CD4-positive, alpha-beta T cell treated with Interleukin-10 for 1 hour (primary cell): ENCODE measurements at regions not wholly inside any gene's neighbourhood (a gene's known extent, or its start where the extent isn't known, plus 50 kb on each side); places are given as distances from the start of the nearest gene placed in this dataset.
"Not testable (repeated sequence)": the region's sequence is repeated elsewhere in the genome, so short reads cannot be mapped to it uniquely, and the experiment has no call there.

Experiments used
- DNase-seq: peaks from one replicate; pipeline ENCODE4 v3.0.0-alpha.2; 2020

DNA sequence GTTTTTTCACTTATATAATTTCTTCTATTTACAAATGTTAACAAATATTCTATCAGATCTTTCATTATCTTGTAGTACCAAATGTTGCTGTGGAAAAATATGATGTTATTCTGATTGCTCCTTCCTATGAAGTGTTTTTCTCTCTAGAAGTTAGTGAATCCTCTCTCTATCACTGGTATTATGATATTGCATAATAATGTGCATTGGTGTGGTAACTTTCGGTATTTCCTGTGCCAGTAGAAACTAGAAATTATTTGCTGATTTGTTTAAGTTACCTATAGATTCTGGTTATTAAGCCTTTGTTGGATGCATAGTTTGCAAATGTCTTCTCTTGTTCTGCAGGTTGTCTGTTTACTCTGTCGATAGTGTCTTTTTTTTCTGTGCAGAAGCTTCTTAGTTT, 342.5 kb downstream of the CENPW start:
- no peak for DNase-seq

DNA sequence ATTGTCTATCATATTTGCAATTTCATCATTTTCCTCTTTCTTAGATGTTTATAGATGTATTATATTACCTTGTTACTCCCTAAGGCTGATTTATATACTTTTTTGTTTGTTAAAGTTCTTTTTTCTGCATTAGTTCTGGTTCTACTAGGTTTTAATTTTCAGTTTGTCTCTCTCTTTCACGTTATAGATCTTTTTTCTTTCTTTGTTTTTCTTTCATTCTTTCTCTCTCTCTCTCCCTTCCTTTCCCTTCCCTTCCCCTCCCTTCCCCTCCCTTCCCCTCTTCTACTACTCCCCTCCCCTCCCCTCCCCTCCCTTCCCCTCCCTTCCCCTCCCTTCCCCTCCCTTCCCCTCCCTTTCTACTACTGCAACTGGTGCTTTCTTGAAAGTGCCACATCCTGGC, 345.3 kb downstream of the CENPW start:
- no peak for DNase-seq

DNA sequence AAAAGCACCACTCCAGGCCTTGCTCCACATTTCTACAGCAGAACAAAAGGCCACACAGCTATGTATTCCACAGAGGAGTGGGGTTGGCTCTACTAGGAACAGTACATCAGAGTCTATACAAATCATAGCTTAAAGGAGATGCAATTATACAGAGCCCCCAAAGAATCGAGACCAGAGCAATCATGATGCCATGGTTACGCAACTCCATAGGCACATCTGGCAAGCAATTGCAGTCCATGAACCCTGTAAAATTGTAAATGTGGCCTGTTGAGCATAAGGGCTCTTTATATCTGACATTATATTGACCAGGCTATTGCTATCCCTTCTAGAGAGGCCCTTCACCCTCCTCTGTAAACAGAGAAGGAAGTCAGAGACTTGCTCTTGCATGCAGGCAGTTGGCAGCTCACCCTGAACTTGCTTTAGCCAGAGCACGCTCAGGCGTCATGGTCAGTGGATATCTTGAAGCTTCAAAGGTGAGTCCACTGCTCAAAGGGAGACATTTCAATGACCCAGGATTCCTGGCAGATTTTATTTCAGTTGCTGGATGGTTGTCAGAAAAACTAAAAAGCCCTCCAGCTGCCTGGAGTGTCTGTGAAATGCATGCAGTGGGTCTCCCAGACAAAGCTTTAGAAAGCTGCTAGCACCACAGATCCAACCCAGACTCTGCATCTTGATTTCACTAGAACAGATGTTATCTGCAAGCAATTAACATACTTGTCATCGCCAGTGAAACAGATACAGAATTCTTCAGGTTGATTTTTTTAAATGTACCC, 357.2 kb downstream of the CENPW start:
- DNase-seq: no peak

DNA sequence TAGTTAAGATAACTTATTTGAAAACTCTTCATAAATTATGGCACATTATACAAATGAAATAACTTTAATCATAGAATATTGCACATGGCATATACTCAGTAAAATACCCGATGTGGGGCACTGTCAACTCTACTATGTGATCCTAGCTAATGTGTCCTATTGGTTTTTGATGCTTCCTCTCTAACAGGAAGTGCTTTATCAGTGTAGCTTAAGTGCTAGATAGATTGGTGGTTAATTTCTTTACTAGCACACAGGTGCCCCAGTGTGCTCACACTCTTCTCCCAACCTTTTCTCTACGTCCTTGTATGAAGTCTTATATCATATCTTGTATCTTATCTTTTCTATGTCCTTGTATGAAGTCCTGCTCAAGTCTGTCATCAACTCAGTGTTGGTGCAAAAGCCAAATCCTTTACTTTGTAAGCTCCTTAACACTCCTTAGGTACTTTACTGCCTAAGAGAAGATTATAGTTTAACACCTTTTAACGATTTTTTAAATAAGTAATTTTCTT, 358.9 kb downstream of the CENPW start:
- DNase-seq: no peak

DNA sequence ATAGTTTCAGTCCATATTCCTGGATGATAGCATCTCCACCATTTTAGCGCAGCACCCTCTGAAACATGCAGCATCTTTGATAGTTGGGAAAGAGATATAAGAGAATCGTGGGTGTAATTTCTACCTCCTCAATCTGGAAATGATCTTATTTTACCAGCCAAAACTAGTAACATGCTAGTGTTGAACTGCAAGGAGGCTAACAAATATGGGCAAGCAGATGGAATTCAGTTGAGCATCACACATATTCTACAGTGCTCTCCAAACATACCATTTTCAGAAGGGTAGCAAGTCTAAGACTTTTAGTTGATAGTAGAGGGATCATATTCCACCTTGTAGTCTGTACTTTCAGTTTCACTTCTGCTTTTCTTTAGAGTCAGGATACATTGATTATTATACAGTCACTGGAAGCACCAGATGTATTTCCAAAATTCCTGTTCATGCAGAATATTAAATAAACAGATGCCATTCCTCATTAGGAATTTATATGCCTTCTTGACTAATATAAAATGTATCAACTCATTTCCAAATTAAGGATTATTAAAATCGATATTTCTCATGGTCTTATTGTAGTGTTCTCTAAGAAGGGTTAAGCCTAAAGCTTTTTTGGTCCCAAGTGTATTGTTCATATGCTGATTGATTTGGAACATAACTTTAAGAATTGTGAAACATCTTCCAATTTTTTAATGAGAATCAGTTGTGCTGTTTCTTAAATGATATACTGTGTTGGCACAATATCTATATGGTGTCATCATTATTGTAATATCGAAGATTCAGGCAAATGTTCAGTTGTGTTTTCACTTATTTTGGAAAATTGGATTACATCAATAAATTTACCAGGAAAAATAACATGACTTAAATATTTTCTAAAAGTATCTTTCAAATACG, 362.0 kb downstream of the CENPW start:
- no peak for DNase-seq

DNA sequence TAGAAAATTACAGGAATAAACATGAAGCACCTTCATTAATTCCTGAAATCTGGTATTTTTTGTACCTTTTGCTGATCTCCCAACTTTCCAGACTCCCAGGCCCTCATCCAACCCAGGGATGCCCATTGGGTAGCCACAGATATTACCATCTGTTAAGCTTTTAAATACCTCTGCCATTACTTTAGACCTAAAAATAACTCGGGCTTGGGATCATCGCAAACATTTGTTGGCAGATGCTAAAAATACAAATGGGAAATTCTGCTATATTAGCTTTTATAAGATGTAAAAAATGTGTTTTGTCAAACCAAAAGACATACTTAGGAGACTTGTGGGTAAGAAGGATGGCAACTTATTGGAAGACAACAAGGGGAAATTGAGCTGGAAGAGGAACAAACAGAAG, 376.1 kb downstream of the CENPW start:
- no peak for DNase-seq

DNA sequence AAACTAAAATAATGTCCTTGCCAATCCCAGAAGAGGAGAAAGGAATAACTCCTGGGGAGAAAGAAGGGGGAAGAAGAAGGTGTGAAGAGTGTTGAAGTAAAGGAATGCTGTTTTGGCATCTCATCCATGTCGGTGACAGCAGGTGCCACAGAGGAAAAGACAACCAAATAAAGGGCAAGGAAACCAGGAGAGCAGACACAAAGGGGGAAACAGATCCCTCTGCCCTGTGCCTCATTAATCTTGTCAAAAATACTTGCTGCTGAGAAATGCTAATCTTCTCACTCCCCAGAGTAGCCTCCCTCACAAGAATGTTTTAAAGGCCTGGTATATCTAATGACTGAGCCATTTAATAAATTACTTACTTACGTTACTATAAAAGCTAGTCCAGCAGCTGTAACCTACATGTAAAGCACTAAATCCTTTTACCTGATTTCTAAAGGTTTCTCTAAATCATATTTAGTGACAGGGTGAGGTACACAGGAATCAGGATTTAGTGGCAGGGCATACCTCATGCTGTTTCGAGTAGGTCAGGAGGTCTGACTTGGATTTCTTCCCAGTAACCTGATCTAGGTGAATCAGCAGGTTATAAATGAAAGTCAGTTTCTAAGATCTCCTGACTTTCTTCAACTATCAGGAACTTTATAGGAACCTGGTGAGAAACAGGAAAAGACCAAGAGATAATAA, 377.1 kb downstream of the CENPW start:
- DNase-seq: no peak

DNA sequence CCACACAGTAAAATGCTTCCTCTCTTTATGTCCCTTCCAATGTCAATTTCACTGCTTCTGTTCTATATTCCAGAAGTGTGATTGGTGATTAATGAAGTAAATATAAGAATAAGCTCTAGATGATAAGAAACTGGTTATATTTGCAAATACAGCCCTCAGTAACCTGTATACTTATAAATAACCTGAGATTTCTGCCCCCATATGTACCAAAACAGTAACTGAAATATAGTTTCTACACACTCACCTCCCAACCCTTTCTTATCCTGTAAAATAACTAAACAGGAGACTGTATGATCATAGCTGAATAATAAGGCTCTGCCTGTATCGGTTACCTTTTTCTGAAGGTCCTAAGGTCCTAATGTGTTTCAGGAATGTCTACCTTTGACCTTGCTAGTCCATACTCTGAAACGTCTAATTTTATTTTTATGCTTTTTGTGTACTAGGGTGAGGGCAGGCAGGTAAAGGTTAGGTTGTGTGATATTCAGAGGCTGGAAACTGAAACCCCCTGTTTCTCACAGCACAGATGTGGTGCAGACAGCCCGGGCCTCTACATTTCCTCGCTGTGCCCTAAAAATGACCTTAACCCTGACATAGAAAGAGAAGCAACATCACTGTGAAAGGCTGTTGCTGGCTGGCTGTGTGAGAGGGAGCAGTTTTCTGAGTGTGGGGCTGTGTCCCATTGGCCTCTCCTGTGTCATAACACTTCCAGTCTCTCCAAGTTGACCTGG, 378.8 kb downstream of the CENPW start:
- DNase-seq: no peak

DNA sequence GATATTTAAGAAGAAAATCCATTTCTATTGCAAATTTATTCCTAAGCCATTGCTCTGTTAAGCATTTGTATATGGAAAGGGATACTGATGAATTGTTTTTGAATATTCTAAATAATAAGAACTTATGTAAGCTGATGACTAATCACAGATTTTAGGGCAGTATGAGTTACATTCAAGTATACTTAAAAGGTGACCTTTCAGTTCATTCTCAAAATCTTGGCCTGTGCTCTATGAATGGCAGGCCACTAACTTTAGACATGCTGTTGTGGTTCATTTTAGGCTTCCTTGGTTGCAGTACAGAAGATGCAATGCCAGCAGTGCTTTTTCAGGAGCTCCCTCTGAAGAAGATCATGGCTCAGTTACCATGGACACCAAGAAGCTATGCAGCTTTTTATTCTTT, 380.4 kb downstream of the CENPW start:
- no peak for DNase-seq

DNA sequence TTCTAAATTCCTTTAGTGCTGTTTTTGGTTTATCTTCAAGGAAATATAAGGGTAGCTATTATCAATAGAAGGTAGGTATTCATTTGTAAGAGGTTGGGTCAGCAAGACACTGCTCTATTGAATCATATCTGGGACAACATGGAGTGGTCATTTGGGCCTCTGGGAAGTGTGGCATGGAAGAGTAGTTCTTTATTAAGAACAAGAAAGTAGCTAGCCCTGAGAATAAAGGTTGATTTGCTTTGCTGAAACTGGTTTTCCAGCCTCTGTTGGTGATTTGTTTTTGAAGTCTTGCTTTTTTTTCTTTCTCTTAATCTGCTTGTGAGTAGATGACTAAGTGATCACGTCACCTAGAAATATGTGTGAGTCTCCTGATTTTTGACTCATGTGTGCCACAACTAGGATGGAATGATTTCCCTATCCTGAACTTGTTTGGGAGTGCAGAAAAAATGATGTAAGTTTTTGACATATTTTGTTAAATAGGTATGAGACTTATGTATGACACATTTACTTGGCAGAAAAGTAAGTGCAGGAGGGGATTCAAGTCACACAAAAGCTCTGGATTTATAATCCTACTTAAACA, 381.8 kb downstream of the CENPW start:
- DNase-seq: no peak

DNA sequence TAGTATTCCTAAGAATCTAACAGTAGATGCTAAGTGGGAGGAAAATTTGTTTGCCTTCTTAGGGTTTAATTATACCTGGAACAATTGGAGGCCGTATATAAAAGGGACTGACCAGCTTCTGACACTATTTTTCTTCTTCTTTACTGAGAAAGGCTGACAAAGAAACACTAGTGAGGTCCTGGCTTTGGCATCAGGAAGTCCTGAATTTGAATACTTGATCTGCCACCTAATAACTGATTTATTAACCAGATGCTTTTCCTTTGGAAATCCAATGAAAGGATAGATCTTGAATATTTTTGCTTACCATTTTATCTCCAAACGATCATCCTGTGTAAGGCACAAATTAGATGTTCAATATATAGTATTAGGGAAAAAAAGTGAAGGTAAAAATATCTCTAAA, 382.5 kb downstream of the CENPW start:
- no peak for DNase-seq

DNA sequence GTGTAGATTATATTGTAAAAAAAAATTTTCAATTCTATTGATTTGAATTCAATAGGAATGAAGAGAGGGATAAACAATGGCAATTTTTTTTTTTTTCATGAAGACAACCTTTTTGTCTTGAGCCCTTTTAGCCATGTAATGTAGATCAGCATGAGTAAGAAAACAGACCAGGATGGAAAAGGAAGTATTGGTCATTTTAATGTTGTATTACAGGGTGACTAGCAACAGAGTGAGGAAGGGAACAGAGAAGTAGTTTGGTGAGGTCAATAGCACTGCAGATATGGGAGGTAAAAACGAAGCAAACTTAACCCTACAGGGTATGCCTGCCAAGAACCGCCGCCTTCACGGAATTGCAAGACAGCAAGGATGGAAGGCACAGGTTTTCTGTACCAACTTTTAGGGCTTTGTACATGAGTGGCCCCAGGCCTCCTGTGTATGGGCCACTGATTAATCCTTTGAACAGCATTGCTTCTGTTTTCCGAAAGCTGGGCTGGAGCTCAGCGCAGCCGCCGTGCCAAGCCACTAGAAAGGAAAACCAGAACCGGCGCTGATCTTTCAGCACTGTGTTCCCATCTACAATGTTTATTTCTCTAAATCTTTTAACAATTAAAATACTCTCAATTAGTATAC, 383.7 kb downstream of the CENPW start:
- no peak for DNase-seq

DNA sequence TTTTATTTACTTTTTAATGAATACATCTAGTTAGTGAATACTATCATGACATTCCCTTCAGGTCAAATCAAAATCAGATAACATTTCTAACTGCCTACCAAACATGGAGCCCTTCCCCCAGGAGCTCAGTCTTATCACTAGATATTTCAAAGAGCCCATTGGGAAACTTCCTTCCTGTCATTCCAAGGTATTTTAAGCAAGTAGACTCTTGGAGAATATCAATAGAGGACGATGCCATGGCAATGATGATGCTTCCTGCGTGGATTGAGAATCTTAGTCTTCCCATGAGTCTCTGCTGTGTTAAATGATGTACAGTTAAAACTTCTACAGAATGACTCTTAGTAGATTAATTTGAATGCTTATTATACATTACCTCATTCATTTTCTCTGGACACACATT, 384.9 kb downstream of the CENPW start:
- no peak for DNase-seq

DNA sequence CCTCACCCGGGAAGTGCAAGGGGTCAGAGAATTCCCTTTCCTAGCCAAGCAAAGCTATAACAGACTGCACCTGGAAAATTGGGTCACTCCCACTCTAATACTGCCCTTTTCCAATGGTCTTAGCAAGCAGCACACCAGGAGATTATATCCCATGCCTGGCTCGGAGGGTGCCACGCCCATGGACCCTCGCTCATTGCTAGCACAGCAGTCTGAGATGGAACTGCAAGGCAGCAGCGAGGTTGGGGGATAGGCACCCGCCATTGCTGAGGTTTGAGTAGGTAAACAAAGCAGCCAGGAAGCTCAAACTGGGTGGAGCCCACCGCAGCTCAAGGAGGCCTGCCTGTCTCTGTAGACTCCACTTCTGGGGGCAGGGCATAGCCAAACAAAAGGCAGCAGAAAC, 386.5 kb downstream of the CENPW start:
- not testable (repeated sequence) for DNase-seq

DNA sequence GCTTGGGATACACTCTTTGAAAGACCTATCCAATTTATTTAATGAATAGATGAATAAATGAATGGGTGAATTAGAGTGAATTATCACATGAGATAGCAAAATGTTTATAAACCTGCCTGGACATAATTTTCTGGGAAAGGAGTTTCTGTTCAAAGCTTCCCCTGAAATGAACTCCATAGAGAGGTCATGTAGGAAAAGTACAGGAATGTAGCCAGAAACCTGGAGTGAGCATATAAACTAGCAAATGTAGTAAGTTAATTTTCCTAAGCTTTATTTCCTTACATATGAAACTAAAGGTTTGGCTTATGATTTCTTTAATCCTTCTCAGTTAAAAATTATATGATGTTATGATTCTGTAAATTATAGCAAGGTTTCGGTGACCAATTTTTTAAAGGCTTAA, 380.3 kb upstream of the RSPO3 start:
- no peak for DNase-seq

DNA sequence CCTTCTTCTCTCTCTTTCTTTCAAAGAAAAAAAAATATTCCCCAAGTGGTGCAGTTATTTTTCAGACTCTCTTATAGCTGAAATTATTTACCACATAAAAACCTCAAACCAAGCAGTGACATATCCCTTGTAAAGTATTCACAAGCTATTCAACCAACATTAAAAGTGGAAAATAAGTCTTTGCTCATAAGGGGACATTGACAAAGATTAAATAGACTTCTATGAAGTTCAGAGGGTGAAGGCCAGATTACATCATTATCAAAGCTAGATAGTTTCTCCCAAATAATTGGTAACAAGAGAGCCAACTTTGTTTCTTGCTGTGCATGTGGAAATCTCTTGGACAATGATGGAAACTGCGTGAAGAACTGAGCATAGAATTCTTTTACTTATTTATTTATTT, 379.8 kb upstream of the RSPO3 start:
- DNase-seq: no peak

DNA sequence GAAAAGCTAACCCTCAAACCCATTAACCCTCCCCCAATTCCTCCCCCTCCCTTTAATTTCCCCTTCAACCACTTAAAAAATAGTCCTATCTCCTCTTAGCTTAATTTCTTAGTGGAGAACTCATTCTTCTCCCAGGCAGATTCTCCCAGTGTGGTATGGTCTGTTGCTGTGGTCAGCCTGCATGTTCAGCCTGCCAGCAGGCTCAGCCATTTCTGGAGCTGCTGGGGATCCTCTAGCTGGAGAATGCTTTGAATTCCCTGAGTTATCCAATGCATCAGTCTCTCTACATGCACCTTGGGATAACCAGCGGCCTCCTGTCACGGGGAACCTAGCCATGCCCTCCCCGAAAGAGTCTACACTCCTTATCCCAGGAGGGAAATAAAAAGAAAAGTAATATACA, 375.4 kb upstream of the RSPO3 start:
- DNase-seq: no peak

DNA sequence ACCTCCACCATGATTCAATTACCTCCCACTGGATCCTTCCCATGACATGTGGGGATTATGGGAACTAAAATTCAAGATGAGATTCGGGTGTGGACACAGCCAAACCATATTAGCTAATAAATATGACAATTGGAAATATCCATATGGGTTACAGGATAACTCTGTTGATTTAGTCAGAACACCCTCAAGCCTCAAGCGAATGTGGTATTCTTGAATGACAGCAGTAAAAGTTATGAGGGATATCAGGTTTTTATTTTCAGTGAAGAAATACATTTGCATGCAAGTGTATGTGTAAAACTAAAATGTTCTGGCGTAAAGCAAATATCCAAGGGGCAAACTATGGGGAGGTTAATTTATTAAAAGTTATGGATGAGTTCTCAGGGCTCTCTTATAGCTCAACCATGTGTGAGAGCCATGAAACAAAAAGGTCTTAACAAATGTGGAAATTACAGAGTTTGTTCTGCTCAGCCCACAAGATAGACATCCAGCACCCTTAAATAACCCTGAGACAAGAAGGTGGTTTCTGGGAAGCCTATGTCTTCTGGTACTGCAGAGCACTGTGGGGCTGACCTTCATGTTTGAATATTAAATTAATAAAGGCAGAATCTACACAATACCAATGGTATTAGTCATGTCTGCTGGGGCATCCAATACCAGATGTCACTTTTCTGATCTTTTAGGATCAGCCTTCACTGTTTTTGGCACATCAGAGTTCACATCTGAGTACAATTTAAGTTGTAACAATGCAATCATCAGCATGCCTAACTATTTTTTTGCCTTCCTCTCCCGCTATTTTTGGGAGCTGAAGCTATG, 370.5 kb upstream of the RSPO3 start:
- no peak for DNase-seq

DNA sequence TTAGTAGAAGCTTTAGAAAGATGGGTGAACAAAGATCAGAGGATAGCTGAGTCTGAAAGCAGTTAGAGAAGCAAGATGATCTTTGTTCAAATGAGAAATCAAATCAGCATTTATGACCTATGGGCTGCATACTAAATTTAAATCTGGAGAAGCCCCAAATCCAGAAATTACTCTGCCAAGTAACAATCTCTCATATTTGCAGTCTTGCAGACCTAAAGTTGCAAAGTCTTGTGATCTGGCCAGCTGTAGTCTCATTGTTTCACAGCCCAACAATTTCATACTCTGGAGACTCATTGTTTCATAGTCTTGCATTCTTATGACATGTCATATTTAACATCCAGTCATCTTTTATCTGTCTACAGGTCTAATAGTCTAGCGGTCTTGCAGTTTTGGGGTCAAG, 364.9 kb upstream of the RSPO3 start:
- DNase-seq: no peak

DNA sequence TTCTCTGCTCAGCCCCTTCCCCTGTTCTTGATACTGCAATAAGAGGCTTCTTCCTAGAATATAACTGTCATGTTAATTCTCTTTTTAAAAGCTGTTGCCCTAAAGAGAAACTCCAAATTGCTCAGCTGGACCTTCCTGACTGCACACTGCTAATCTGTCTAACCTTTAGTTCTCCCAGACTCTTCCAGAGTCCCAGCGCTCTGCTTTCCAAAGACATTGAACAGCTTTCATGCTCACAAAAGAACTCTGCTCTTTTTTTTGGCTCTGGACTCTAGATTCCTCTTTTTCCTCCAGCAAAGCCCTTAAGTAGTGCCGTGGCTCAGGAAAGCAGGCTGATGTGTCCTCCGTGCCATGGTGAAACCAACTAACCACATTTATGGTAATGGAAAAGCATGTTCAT, 356.6 kb upstream of the RSPO3 start:
- DNase-seq: no peak

DNA sequence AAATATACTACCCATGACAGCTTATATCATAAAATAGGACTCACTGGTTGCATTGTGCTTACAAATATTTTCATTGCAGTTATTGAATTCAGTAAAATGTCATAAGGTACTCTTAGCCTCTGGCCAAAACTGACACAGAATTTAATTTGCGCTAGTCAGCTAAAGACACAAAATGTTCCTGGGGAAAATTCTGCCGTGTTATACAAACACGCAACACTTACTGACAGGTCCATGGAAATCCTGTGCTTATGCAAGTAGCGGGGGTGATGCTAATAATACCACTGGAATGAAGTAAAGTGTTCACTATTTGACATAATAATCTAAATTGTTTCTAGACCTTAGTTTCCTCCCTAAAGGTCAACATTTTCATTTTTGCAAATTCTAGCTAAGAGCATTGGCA, 354.4 kb upstream of the RSPO3 start:
- DNase-seq: no peak
